ENCODE measurements at regions not wholly inside any gene's neighbourhood (a gene's known extent, or its start where the extent isn't known, plus 50 kb on each side); places are given as distances from the start of the nearest gene placed in this dataset.
"Not testable (repeated sequence)": the region's sequence is repeated elsewhere in the genome, so short reads cannot be mapped to it uniquely, and the experiment has no call there.

DNA sequence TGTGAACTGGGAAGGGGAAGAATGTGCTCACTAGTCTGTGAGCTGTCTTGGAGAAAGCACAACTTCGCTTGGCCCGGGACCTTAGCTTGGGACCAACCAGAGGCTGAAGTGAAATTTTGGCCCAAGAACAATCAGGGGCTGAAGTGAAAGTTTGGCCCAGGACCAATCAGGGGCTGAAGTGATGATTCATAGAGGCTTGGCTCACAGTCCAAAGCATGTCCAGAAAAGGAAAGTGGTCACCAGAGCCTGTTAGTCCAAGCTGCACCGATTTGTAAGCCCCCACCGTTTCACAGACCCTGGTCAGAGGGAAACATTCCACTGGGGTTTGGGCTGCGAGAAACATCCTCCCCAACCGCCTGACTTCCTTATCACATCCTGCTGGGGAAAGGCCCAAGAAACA, 763.3 kb downstream of the SPATA31A7 start:
- DNase-seq = peak in 1 of 3 donors; percentile 54
- not testable (repeated sequence) for H3K27me3 ChIP-seq (ENCODE audit: control insufficient read depth in 3 of 3, insufficient read depth in 3 of 3, low read length in 2 of 3); H3K9ac ChIP-seq (ENCODE audit: insufficient read depth in 1 of 2, low read length in 2 of 2); ATAC-seq (ENCODE audit: insufficient read depth, low FRiP score); H3K4me1 ChIP-seq (ENCODE audit: control insufficient read depth in 5 of 5, insufficient read depth in 5 of 5, low read length in 5 of 5); H3K4me3 ChIP-seq; H3K9me3 ChIP-seq (ENCODE audit: control insufficient read depth in 4 of 4, insufficient read depth in 3 of 4, low read length in 3 of 4); H3K36me3 ChIP-seq (ENCODE audit: control insufficient read depth in 4 of 4, insufficient read depth in 4 of 4, low read length in 4 of 4); H3K27ac ChIP-seq (ENCODE audit: low read depth in 1 of 2, low read length in 1 of 2)
- whole genome bisulfite sequencing, 2 donors = no CpG with 5 or more reads among the region's 6 CpGs

GRCh38 chr9:61971635-61972034, 781.8 kb downstream of the SPATA31A7 start:
- WGBS, 2 donors = 68 to 71% methylated on average over 7 of the region's 9 CpGs
- not testable (repeated sequence) for ATAC-seq (ENCODE audit: insufficient read depth, low FRiP score); H3K4me1 ChIP-seq (ENCODE audit: control insufficient read depth in 5 of 5, insufficient read depth in 5 of 5, low read length in 5 of 5); H3K27me3 ChIP-seq (ENCODE audit: control insufficient read depth in 3 of 3, insufficient read depth in 3 of 3, low read length in 2 of 3); H3K36me3 ChIP-seq (ENCODE audit: control insufficient read depth in 4 of 4, insufficient read depth in 4 of 4, low read length in 4 of 4); DNase-seq; H3K4me3 ChIP-seq; H3K9ac ChIP-seq (ENCODE audit: insufficient read depth in 1 of 2, low read length in 2 of 2); H3K27ac ChIP-seq (ENCODE audit: low read depth in 1 of 2, low read length in 1 of 2); H3K9me3 ChIP-seq (ENCODE audit: control insufficient read depth in 4 of 4, insufficient read depth in 3 of 4, low read length in 3 of 4)

- H3K4me1 ChIP-seq (ENCODE audit: control insufficient read depth in 5 of 5, insufficient read depth in 5 of 5, low read length in 5 of 5); ATAC-seq (ENCODE audit: insufficient read depth, low FRiP score); H3K36me3 ChIP-seq (ENCODE audit: control insufficient read depth in 4 of 4, insufficient read depth in 4 of 4, low read length in 4 of 4); DNase-seq; H3K27ac ChIP-seq (ENCODE audit: low read depth in 1 of 2, low read length in 1 of 2); H3K9ac ChIP-seq (ENCODE audit: insufficient read depth in 1 of 2, low read length in 2 of 2); H3K9me3 ChIP-seq (ENCODE audit: control insufficient read depth in 4 of 4, insufficient read depth in 3 of 4, low read length in 3 of 4); H3K27me3 ChIP-seq (ENCODE audit: control insufficient read depth in 3 of 3, insufficient read depth in 3 of 3, low read length in 2 of 3); H3K4me3 ChIP-seq: not testable (repeated sequence)
- 47 to 57% methylated on average over 2 to 5 of the region's 9 CpGs for WGBS, 2 donors
Measured at GRCh38 chr9:61974501-61974900, 784.7 kb downstream of the SPATA31A7 start.

- ATAC-seq (ENCODE audit: insufficient read depth, low FRiP score) = not testable (repeated sequence)
Measured at GRCh38 chr9:61976318-61976717, 786.5 kb downstream of the SPATA31A7 start.

DNA sequence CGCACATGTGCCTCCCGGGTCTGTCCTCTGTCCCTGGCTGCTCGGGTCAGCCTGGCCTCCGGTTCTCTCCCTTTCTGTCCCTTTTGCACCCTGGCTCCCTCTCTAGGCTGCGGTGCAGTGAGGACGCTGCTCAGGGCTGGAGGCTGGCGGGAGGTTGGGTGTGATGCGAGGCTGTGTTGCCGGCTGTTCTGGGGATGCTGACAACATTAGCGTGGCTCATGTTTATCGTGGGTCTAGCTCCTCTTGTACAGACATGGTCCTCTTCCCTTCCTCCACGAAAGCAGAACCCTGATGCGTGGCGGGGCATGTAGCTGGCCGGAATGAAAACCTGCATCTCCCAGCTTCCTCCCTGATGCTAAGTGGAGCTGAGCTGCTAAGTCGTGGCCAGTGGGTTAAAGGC, 792.9 kb downstream of the SPATA31A7 start:
- DNase-seq; H3K36me3 ChIP-seq (ENCODE audit: control insufficient read depth in 4 of 4, insufficient read depth in 4 of 4, low read length in 4 of 4): not testable (repeated sequence)
- 84 to 91% methylated on average over 5 to 15 of the region's 16 CpGs for WGBS, 2 donors

More at GRCh38 chr9:61976318-61976717, 786.5 kb downstream of the SPATA31A7 start:
- not testable (repeated sequence) for H3K9ac ChIP-seq (ENCODE audit: insufficient read depth in 1 of 2, low read length in 2 of 2); H3K4me3 ChIP-seq; H3K4me1 ChIP-seq (ENCODE audit: control insufficient read depth in 5 of 5, insufficient read depth in 5 of 5, low read length in 5 of 5); H3K27ac ChIP-seq (ENCODE audit: low read depth in 1 of 2, low read length in 1 of 2); H3K36me3 ChIP-seq (ENCODE audit: control insufficient read depth in 4 of 4, insufficient read depth in 4 of 4, low read length in 4 of 4); H3K9me3 ChIP-seq (ENCODE audit: control insufficient read depth in 4 of 4, insufficient read depth in 3 of 4, low read length in 3 of 4); DNase-seq; H3K27me3 ChIP-seq (ENCODE audit: control insufficient read depth in 3 of 3, insufficient read depth in 3 of 3, low read length in 2 of 3)
- 81% methylated on average over 6 of the region's 15 CpGs; no CpG with 5 or more reads in 1 of the 2 donors for WGBS, 2 donors

GRCh38 chr9:61983441-61983840, 793.6 kb downstream of the SPATA31A7 start:
- H3K27me3 ChIP-seq (ENCODE audit: control insufficient read depth in 3 of 3, insufficient read depth in 3 of 3, low read length in 2 of 3); ATAC-seq (ENCODE audit: insufficient read depth, low FRiP score); H3K9me3 ChIP-seq (ENCODE audit: control insufficient read depth in 4 of 4, insufficient read depth in 3 of 4, low read length in 3 of 4); DNase-seq; H3K4me3 ChIP-seq; H3K4me1 ChIP-seq (ENCODE audit: control insufficient read depth in 5 of 5, insufficient read depth in 5 of 5, low read length in 5 of 5); H3K27ac ChIP-seq (ENCODE audit: low read depth in 1 of 2, low read length in 1 of 2); H3K36me3 ChIP-seq (ENCODE audit: control insufficient read depth in 4 of 4, insufficient read depth in 4 of 4, low read length in 4 of 4); H3K9ac ChIP-seq (ENCODE audit: insufficient read depth in 1 of 2, low read length in 2 of 2): not testable (repeated sequence)
- 13 to 40% methylated on average over 1 of the region's 8 CpGs for WGBS, 2 donors

More for the DNA sequence above, 792.9 kb downstream of the SPATA31A7 start:
- H3K27ac ChIP-seq (ENCODE audit: low read depth in 1 of 2, low read length in 1 of 2); H3K27me3 ChIP-seq (ENCODE audit: control insufficient read depth in 3 of 3, insufficient read depth in 3 of 3, low read length in 2 of 3); ATAC-seq (ENCODE audit: insufficient read depth, low FRiP score); H3K9ac ChIP-seq (ENCODE audit: insufficient read depth in 1 of 2, low read length in 2 of 2); H3K4me3 ChIP-seq; H3K9me3 ChIP-seq (ENCODE audit: control insufficient read depth in 4 of 4, insufficient read depth in 3 of 4, low read length in 3 of 4); H3K4me1 ChIP-seq (ENCODE audit: control insufficient read depth in 5 of 5, insufficient read depth in 5 of 5, low read length in 5 of 5): not testable (repeated sequence)

DNA sequence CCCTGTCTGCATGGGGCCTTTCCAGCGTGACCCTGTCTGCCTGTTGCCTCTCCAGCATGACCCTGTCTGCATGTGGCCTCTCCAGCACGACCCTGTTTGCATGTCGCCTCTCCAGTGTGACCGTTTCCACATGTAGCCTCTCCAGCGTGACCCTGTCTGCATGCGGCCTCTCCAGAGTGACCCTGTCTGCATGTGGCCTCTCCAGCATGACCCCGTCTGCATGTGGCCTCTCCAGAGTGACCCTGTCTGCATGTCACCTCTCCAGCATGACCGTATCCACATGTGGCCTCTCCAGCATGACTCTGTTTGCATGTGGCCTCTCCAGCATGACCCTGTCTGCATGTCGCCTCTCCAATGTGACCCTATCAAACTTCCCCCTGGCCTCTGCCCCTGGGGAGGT, 794.1 kb downstream of the SPATA31A7 start:
- H3K4me1 ChIP-seq (ENCODE audit: control insufficient read depth in 5 of 5, insufficient read depth in 5 of 5, low read length in 5 of 5); H3K9me3 ChIP-seq (ENCODE audit: control insufficient read depth in 4 of 4, insufficient read depth in 3 of 4, low read length in 3 of 4); H3K27ac ChIP-seq (ENCODE audit: low read depth in 1 of 2, low read length in 1 of 2); H3K27me3 ChIP-seq (ENCODE audit: control insufficient read depth in 3 of 3, insufficient read depth in 3 of 3, low read length in 2 of 3); DNase-seq; H3K9ac ChIP-seq (ENCODE audit: insufficient read depth in 1 of 2, low read length in 2 of 2); H3K36me3 ChIP-seq (ENCODE audit: control insufficient read depth in 4 of 4, insufficient read depth in 4 of 4, low read length in 4 of 4); H3K4me3 ChIP-seq; ATAC-seq (ENCODE audit: insufficient read depth, low FRiP score): not testable (repeated sequence)
- 67 to 71% methylated on average over 6 to 9 of the region's 9 CpGs for WGBS, 2 donors

DNA sequence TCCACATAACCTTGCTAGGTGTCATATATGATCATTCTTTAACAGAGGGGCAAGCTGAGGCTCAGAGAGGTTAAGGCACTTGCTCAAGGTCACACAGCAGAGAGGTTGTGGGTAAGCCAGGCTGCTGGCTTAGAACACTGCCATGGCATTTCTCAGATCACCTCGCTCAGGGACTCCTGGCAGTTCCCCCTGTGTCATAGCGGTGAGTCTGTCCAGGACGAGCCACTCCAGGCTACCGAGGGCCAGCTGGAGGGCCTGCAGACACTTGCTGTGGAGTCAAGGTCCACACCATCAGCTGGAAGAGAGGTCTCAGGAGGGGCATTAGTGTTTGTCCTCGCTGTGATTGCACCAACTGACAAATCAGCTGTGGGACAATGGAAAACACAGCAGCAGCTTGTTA, 794.7 kb downstream of the SPATA31A7 start:
- not testable (repeated sequence) for ATAC-seq (ENCODE audit: insufficient read depth, low FRiP score); H3K27ac ChIP-seq (ENCODE audit: low read depth in 1 of 2, low read length in 1 of 2); DNase-seq; H3K9ac ChIP-seq (ENCODE audit: insufficient read depth in 1 of 2, low read length in 2 of 2); H3K36me3 ChIP-seq (ENCODE audit: control insufficient read depth in 4 of 4, insufficient read depth in 4 of 4, low read length in 4 of 4); H3K27me3 ChIP-seq (ENCODE audit: control insufficient read depth in 3 of 3, insufficient read depth in 3 of 3, low read length in 2 of 3); H3K4me1 ChIP-seq (ENCODE audit: control insufficient read depth in 5 of 5, insufficient read depth in 5 of 5, low read length in 5 of 5); H3K4me3 ChIP-seq; H3K9me3 ChIP-seq (ENCODE audit: control insufficient read depth in 4 of 4, insufficient read depth in 3 of 4, low read length in 3 of 4)
- 75% methylated on average over 5 of the region's 5 CpGs; no CpG with 5 or more reads in 1 of the 2 donors for WGBS, 2 donors

All from lung (tissue), 9 donors.